HEK293 (cell line): ENCODE measurements at regions not wholly inside any gene's neighbourhood (a gene's known extent, or its start where the extent isn't known, plus 50 kb on each side); places are given as distances from the start of the nearest gene placed in this dataset.

Experiments
- CTCF ChIA-PET: fragments of 350-600 bp; formaldehyde crosslinking; extraction: SDS; loops from one replicate; lab custom pipeline; 2021; ENCODE audit warnings: antibody characterized with exemption; lab: Yijun Ruan, JAX
- POLR2A ChIA-PET: fragments of 300-600 bp; formaldehyde crosslinking; extraction: SDS; loops from one replicate; lab custom pipeline; 2020; ENCODE audit warnings: antibody characterized with exemption, inconsistent platforms; lab: Yijun Ruan, JAX
- H3K27ac ChIP-seq: fragments of 200-500 bp; sonication (Bioruptor generic); 2 replicates; pipeline ENCODE4 v1.5.1; 2014; ENCODE audit warnings: low read depth, low read length, control low read depth, inconsistent platforms; ENCODE audit errors: extremely low read depth
- H3K36me3 ChIP-seq, 2 experiments: fragments of 200-500 bp in 1 of 2; sonication (Bioruptor generic) in 1 of 2; 1 replicate in 1 of 2; 2 replicates in 1 of 2; pipeline ENCODE4 v1.5.1; 2014 to 2017; ENCODE audit warnings: inconsistent platforms in 2 of 2, low read length in 2 of 2; ENCODE audit not compliant: control insufficient read depth in 2 of 2, insufficient read depth in 1 of 2
- H3K4me1 ChIP-seq: fragments of 200-500 bp; sonication (Bioruptor generic); 2 replicates; pipeline ENCODE4 v1.5.1; 2014; ENCODE audit warnings: mild to moderate bottlenecking, low read length, inconsistent platforms; ENCODE audit not compliant: control insufficient read depth, insufficient read depth
- H3K4me3 ChIP-seq: 2 replicates; pipeline ENCODE4 v1.5.1; 2011; ENCODE audit warnings: low read depth, mild to moderate bottlenecking, control low read depth, low read length, moderate library complexity
- H3K9me3 ChIP-seq: fragments of 200-500 bp; sonication (Bioruptor generic); 2 replicates; pipeline ENCODE4 v1.5.1; 2014; ENCODE audit warnings: low read depth, low read length, inconsistent platforms; ENCODE audit not compliant: control insufficient read depth, insufficient read depth
- HOXA7 ChIP-seq: sonication (generic); formaldehyde crosslinking; IDR thresholded peaks from 2 replicates; pipeline ENCODE4 v1.8.1; 2022; ENCODE audit warnings: missing genetic modification reagents, borderline replicate concordance
- KLF8 ChIP-seq: fragments of 450-650 bp; formaldehyde crosslinking; IDR thresholded peaks from 2 replicates; pipeline ENCODE4 v1.5.1; 2016; ENCODE audit warnings: missing biosample characterization, missing genetic modification characterization
- OSR2 ChIP-seq: fragments of 450-650 bp; formaldehyde crosslinking; IDR thresholded peaks from 2 replicates; pipeline ENCODE4 v1.5.1; 2016; ENCODE audit warnings: missing biosample characterization, missing genetic modification characterization
- SP2 ChIP-seq: fragments of 450-650 bp; formaldehyde crosslinking; IDR thresholded peaks from 2 replicates; pipeline ENCODE4 v1.5.1; 2016; ENCODE audit warnings: missing biosample characterization, missing genetic modification characterization
- ZBTB17 ChIP-seq: fragments of 450-650 bp; formaldehyde crosslinking; IDR thresholded peaks from 2 replicates; pipeline ENCODE4 v1.5.1; 2016; ENCODE audit warnings: missing biosample characterization, missing genetic modification characterization
- ZBTB48 ChIP-seq: fragments of 450-650 bp; formaldehyde crosslinking; IDR thresholded peaks from 2 replicates; pipeline ENCODE4 v1.5.1; 2016; ENCODE audit warnings: missing biosample characterization, missing genetic modification characterization
- ZFP69B ChIP-seq: fragments of 450-650 bp; formaldehyde crosslinking; IDR thresholded peaks from 2 replicates; pipeline ENCODE4 v1.5.1; 2016; ENCODE audit warnings: missing biosample characterization, missing genetic modification characterization
- ZNF138 ChIP-seq: fragments of 450-650 bp; formaldehyde crosslinking; IDR thresholded peaks from 2 replicates; pipeline ENCODE4 v1.5.1; 2016; ENCODE audit warnings: missing biosample characterization, missing genetic modification characterization, borderline replicate concordance
- ZNF433 ChIP-seq: fragments of 450-650 bp; formaldehyde crosslinking; IDR thresholded peaks from 2 replicates; pipeline ENCODE4 v1.5.1; 2016; ENCODE audit warnings: missing biosample characterization, missing genetic modification characterization, low read depth
- ZNF501 ChIP-seq: fragments of 450-650 bp; formaldehyde crosslinking; IDR thresholded peaks from 2 replicates; pipeline ENCODE4 v1.5.1; 2016; ENCODE audit warnings: missing biosample characterization, missing genetic modification characterization
- ZNF561 ChIP-seq: fragments of 450-650 bp; IDR thresholded peaks from 2 replicates; pipeline ENCODE4 v1.5.1; 2018; ENCODE audit warnings: missing biosample characterization, missing genetic modification characterization, borderline replicate concordance
- ZNF626 ChIP-seq: fragments of 450-650 bp; sonication (Bioruptor Pico); formaldehyde crosslinking; IDR thresholded peaks from 2 replicates; pipeline ENCODE4 v1.5.1; 2018; ENCODE audit warnings: missing biosample characterization, missing genetic modification characterization, inconsistent platforms
- ZNF654 ChIP-seq: fragments of 450-650 bp; formaldehyde crosslinking; IDR thresholded peaks from 2 replicates; pipeline ENCODE4 v1.5.1; 2016; ENCODE audit warnings: low read depth, missing biosample characterization, missing genetic modification characterization
- ZNF747 ChIP-seq: fragments of 450-650 bp; formaldehyde crosslinking; IDR thresholded peaks from 2 replicates; pipeline ENCODE4 v1.5.1; 2016; ENCODE audit warnings: missing biosample characterization, missing genetic modification characterization
- ZNF76 ChIP-seq: fragments of 450-650 bp; formaldehyde crosslinking; IDR thresholded peaks from 2 replicates; pipeline ENCODE4; 2016; ENCODE audit warnings: low read depth, missing biosample characterization, missing genetic modification characterization, borderline replicate concordance
- TF ChIP-seq, protein P1 (sequence below): fragments of 450-650 bp; formaldehyde crosslinking; IDR thresholded peaks from 2 replicates; pipeline ENCODE4 v1.5.1; 2016; ENCODE audit warnings: missing biosample characterization, missing genetic modification characterization, borderline replicate concordance
- TF ChIP-seq, protein P2 (sequence below): fragments of 450-650 bp; formaldehyde crosslinking; IDR thresholded peaks from 2 replicates; pipeline ENCODE4 v1.5.1; 2016; ENCODE audit warnings: missing biosample characterization, missing genetic modification characterization
- TF ChIP-seq, protein P3 (sequence below): fragments of 450-650 bp; formaldehyde crosslinking; IDR thresholded peaks from 2 replicates; pipeline ENCODE4 v1.5.1; 2016; ENCODE audit warnings: missing biosample characterization, missing genetic modification characterization
- TF ChIP-seq, protein P4 (sequence below): fragments of 450-650 bp; formaldehyde crosslinking; conservative IDR thresholded peaks from 2 replicates; pipeline ENCODE4 v1.5.1; 2016; ENCODE audit warnings: low read depth, missing biosample characterization, missing genetic modification characterization

DNA sequence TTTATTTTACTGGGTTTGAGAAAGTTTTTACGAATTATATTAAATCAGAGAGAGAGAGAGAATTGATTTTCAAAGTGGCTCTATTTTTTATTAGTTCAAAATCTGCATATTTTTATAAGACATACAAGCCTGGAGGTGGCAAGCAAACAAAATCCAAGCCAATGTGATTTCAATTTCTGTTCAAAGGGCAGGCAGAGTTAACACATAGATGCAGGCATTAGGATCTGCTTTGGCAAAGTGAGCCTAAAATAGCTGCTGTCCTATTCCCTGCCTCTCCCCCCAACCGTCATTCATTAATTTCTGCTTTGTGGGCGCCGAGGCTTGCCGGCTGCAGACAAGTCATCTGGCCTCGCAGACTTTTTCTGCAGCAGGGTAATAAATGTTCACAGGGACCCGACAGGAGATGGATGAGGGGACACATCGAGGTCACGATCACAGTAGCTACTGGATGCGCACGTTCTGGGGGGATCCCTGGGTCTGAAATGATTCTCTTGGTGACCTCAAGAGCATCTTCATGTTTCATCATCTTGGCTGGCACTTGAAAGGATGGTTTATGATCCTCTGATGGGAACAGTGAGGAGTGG, 123.9 kb upstream of the SLC6A11 start:
- Histone ChIP-seq H3K4me3 (no peak overlapping the region), H3K36me3 (no peaks in the 10 kb centered on the region), H3K27ac (no peak overlapping the region), H3K9me3 (no peaks in the 10 kb centered on the region), H3K4me1 (no peaks in the 10 kb centered on the region)
- CTCF ChIA-PET = no interaction called here
- TF ChIP-seq, protein P1, sequence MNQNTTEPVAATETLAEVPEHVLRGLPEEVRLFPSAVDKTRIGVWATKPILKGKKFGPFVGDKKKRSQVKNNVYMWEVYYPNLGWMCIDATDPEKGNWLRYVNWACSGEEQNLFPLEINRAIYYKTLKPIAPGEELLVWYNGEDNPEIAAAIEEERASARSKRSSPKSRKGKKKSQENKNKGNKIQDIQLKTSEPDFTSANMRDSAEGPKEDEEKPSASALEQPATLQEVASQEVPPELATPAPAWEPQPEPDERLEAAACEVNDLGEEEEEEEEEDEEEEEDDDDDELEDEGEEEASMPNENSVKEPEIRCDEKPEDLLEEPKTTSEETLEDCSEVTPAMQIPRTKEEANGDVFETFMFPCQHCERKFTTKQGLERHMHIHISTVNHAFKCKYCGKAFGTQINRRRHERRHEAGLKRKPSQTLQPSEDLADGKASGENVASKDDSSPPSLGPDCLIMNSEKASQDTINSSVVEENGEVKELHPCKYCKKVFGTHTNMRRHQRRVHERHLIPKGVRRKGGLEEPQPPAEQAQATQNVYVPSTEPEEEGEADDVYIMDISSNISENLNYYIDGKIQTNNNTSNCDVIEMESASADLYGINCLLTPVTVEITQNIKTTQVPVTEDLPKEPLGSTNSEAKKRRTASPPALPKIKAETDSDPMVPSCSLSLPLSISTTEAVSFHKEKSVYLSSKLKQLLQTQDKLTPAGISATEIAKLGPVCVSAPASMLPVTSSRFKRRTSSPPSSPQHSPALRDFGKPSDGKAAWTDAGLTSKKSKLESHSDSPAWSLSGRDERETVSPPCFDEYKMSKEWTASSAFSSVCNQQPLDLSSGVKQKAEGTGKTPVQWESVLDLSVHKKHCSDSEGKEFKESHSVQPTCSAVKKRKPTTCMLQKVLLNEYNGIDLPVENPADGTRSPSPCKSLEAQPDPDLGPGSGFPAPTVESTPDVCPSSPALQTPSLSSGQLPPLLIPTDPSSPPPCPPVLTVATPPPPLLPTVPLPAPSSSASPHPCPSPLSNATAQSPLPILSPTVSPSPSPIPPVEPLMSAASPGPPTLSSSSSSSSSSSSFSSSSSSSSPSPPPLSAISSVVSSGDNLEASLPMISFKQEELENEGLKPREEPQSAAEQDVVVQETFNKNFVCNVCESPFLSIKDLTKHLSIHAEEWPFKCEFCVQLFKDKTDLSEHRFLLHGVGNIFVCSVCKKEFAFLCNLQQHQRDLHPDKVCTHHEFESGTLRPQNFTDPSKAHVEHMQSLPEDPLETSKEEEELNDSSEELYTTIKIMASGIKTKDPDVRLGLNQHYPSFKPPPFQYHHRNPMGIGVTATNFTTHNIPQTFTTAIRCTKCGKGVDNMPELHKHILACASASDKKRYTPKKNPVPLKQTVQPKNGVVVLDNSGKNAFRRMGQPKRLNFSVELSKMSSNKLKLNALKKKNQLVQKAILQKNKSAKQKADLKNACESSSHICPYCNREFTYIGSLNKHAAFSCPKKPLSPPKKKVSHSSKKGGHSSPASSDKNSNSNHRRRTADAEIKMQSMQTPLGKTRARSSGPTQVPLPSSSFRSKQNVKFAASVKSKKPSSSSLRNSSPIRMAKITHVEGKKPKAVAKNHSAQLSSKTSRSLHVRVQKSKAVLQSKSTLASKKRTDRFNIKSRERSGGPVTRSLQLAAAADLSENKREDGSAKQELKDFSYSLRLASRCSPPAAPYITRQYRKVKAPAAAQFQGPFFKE = no peak
- TF ChIP-seq, protein P2, sequence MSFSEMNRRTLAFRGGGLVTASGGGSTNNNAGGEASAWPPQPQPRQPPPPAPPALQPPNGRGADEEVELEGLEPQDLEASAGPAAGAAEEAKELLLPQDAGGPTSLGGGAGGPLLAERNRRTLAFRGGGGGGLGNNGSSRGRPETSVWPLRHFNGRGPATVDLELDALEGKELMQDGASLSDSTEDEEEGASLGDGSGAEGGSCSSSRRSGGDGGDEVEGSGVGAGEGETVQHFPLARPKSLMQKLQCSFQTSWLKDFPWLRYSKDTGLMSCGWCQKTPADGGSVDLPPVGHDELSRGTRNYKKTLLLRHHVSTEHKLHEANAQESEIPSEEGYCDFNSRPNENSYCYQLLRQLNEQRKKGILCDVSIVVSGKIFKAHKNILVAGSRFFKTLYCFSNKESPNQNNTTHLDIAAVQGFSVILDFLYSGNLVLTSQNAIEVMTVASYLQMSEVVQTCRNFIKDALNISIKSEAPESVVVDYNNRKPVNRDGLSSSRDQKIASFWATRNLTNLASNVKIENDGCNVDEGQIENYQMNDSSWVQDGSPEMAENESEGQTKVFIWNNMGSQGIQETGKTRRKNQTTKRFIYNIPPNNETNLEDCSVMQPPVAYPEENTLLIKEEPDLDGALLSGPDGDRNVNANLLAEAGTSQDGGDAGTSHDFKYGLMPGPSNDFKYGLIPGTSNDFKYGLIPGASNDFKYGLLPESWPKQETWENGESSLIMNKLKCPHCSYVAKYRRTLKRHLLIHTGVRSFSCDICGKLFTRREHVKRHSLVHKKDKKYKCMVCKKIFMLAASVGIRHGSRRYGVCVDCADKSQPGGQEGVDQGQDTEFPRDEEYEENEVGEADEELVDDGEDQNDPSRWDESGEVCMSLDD (tag by site-specific recombination) = no peak
- TF ChIP-seq, protein P3, sequence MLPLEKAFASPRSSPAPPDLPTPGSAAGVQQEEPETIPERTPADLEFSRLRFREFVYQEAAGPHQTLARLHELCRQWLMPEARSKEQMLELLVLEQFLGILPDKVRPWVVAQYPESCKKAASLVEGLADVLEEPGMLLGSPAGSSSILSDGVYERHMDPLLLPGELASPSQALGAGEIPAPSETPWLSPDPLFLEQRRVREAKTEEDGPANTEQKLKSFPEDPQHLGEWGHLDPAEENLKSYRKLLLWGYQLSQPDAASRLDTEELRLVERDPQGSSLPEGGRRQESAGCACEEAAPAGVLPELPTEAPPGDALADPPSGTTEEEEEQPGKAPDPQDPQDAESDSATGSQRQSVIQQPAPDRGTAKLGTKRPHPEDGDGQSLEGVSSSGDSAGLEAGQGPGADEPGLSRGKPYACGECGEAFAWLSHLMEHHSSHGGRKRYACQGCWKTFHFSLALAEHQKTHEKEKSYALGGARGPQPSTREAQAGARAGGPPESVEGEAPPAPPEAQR (tag by site-specific recombination) = no peak
- TF ChIP-seq ZNF747 = no peak
- TF ChIP-seq ZFP69B (tag by site-specific recombination) = no peak
- no peak for TF ChIP-seq HOXA7
- TF ChIP-seq ZNF626 (tag by site-specific recombination) = no peak
- no peak for TF ChIP-seq ZNF501 (tag by site-specific recombination)
- TF ChIP-seq ZNF561 = no peak
- no peak for TF ChIP-seq KLF8 (tag by site-specific recombination)
- TF ChIP-seq ZNF433 (tag by site-specific recombination) = no peak
- no peak for TF ChIP-seq ZNF76 (tag by site-specific recombination)
- no peak for TF ChIP-seq ZBTB48
- TF ChIP-seq OSR2 (tag by site-specific recombination) = no peak
- TF ChIP-seq ZBTB17 (tag by site-specific recombination) = no peak
- TF ChIP-seq SP2 (tag by site-specific recombination) = no peak
- TF ChIP-seq, protein P4, sequence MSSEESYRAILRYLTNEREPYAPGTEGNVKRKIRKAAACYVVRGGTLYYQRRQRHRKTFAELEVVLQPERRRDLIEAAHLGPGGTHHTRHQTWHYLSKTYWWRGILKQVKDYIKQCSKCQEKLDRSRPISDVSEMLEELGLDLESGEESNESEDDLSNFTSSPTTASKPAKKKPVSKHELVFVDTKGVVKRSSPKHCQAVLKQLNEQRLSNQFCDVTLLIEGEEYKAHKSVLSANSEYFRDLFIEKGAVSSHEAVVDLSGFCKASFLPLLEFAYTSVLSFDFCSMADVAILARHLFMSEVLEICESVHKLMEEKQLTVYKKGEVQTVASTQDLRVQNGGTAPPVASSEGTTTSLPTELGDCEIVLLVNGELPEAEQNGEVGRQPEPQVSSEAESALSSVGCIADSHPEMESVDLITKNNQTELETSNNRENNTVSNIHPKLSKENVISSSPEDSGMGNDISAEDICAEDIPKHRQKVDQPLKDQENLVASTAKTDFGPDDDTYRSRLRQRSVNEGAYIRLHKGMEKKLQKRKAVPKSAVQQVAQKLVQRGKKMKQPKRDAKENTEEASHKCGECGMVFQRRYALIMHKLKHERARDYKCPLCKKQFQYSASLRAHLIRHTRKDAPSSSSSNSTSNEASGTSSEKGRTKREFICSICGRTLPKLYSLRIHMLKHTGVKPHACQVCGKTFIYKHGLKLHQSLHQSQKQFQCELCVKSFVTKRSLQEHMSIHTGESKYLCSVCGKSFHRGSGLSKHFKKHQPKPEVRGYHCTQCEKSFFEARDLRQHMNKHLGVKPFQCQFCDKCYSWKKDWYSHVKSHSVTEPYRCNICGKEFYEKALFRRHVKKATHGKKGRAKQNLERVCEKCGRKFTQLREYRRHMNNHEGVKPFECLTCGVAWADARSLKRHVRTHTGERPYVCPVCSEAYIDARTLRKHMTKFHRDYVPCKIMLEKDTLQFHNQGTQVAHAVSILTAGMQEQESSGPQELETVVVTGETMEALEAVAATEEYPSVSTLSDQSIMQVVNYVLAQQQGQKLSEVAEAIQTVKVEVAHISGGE = no peak
- TF ChIP-seq ZNF654 (tag by site-specific recombination) = no peak
- no peak for TF ChIP-seq ZNF138
- POLR2A ChIA-PET = interaction anchor here (0.6 kb wide), 1 partner anchor 140 kb away, joined by 5 read pairs; no protein-coding TSS in a partner anchor
